ENCODE measurements at regions not wholly inside any gene's neighbourhood (a gene's known extent, or its start where the extent isn't known, plus 50 kb on each side); places are given as distances from the start of the nearest gene placed in this dataset.

DNA sequence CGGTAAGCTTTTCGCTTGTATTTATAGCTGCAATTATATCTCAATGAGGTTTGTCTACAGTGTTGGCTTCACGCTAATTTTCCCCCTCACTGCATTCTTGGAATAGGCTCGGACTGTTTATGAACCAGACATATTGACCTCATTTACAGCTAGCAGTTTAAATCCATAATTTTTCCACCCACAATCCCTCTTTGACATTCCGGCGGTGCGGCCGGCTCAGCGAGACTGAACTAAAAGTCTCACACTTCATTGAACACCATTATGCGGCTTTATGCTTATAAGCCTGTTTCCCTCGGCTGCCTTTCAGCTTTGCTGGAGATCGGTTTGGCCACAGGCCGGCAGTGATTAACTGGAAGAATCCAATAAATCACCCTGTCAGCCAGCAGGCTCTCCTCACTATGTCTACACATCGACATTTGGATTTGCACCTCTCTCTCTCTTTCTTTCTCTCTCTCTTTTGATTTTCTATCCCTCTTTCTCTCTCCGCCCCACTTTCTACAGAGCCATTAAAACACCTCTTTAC is 315.0 kb upstream of the TLE4 start:
- FAIRE-seq, result peak; percentile 70
- no peaks in the 10 kb centered on the region for H3K9me3 ChIP-seq (ENCODE audit: insufficient read depth, low read depth, low read length)
- no peaks in the 10 kb centered on the region for H4K20me1 ChIP-seq (ENCODE audit: insufficient read depth, low read length)
- no peaks in the 10 kb centered on the region for H3K36me3 Mint-ChIP-seq (ENCODE audit: low read depth, unreplicated experiment)
- H3K4me1 ChIP-seq (ENCODE audit: insufficient read depth, low read length), result peaks cover 19% of the 10 kb centered on the region
- H3K27me3 ChIP-seq (ENCODE audit: insufficient read depth, low read length), result no peaks in the 10 kb centered on the region
- H3K27ac ChIP-seq (ENCODE audit: low read depth, low read length), result peak overlapping the region; percentile 38
- TF ChIP-seq, protein P1, sequence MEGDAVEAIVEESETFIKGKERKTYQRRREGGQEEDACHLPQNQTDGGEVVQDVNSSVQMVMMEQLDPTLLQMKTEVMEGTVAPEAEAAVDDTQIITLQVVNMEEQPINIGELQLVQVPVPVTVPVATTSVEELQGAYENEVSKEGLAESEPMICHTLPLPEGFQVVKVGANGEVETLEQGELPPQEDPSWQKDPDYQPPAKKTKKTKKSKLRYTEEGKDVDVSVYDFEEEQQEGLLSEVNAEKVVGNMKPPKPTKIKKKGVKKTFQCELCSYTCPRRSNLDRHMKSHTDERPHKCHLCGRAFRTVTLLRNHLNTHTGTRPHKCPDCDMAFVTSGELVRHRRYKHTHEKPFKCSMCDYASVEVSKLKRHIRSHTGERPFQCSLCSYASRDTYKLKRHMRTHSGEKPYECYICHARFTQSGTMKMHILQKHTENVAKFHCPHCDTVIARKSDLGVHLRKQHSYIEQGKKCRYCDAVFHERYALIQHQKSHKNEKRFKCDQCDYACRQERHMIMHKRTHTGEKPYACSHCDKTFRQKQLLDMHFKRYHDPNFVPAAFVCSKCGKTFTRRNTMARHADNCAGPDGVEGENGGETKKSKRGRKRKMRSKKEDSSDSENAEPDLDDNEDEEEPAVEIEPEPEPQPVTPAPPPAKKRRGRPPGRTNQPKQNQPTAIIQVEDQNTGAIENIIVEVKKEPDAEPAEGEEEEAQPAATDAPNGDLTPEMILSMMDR (IDR thresholded peaks at IDR 0.05; ENCODE audit: insufficient read depth, low read depth, low read length), result no peak
- TF ChIP-seq EZH2 (IDR thresholded peaks at IDR 0.05; ENCODE audit: insufficient read depth, low read length), result no peak
- H3K4me3 ChIP-seq (ENCODE audit: insufficient read depth, low read depth, low read length), result peak overlapping the region; percentile 60
- no peaks in the 10 kb centered on the region for H3K4me1 Mint-ChIP-seq (ENCODE audit: low read depth, unreplicated experiment)
- peaks cover 5% of the 10 kb centered on the region for H3K9me3 Mint-ChIP-seq (ENCODE audit: unreplicated experiment)
- peak overlapping the region; percentile 76 for H2AFZ ChIP-seq (ENCODE audit: low read depth, low read length)
- H3K4me3 Mint-ChIP-seq (ENCODE audit: unreplicated experiment), result no peak overlapping the region
- peak; percentile 99 for DNase-seq (ENCODE audit: low read depth)
- peaks cover 14% of the 10 kb centered on the region for H3K27me3 Mint-ChIP-seq (ENCODE audit: low read depth, unreplicated experiment)
- no peaks in the 10 kb centered on the region for H3K36me3 ChIP-seq (ENCODE audit: insufficient read depth, low read length)
- no peak overlapping the region for H3K27ac Mint-ChIP-seq (ENCODE audit: unreplicated experiment)
- H3K79me2 ChIP-seq (ENCODE audit: insufficient read depth, low read length), result no peaks in the 10 kb centered on the region
- peak overlapping the region; percentile 78 for H3K9ac ChIP-seq (ENCODE audit: low read length)
- peak overlapping the region; percentile 99 for H3K4me2 ChIP-seq (ENCODE audit: low read length)

DNA sequence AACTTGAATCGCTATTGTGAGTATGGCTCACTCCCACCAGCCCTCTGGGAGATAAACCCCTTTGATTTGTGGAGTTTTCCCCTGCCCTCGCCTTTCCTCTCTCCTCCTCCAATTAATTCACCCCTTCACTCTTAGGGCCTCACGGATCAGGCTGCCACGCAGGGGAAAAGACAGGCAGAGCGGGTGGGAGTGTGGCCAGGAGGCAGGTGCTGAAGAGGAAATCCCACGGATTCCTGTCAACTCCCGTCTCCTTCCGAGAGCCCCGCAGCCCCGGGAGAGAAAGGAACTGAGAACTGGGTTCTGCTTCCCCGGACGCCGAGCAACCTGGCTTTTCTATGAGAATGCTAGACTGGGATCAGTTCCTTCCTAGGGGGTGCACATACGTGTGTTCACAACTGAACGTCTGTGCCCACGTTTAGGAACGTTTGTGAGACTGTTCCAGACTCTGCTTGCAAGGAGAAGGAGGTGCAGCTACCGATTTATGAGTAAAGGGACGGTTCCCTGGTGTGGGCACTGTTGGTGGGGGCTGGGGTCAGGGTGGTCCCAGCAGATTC is 314.5 kb upstream of the TLE4 start:
- Mint-ChIP-seq H3K27me3 (ENCODE audit: low read depth, unreplicated experiment) (peaks cover 14% of the 10 kb centered on the region), H3K27ac (ENCODE audit: unreplicated experiment) (no peak overlapping the region), H3K36me3 (ENCODE audit: low read depth, unreplicated experiment) (no peaks in the 10 kb centered on the region), H3K9me3 (ENCODE audit: unreplicated experiment) (peaks cover 8% of the 10 kb centered on the region), H3K4me3 (ENCODE audit: unreplicated experiment) (no peak overlapping the region), H3K4me1 (ENCODE audit: low read depth, unreplicated experiment) (no peaks in the 10 kb centered on the region)
- peak overlapping the region; percentile 76 for H2AFZ ChIP-seq (ENCODE audit: low read depth, low read length)
- H3K79me2 ChIP-seq (ENCODE audit: insufficient read depth, low read length), result no peaks in the 10 kb centered on the region
- peak overlapping the region; percentile 78 for H3K9ac ChIP-seq (ENCODE audit: low read length)
- H3K27ac ChIP-seq (ENCODE audit: low read depth, low read length), result peak overlapping the region; percentile 38
- DNase-seq (ENCODE audit: low read depth) (no peak), FAIRE-seq (no peak)
- no peaks in the 10 kb centered on the region for H3K36me3 ChIP-seq (ENCODE audit: insufficient read depth, low read length)
- H4K20me1 ChIP-seq (ENCODE audit: insufficient read depth, low read length), result no peaks in the 10 kb centered on the region
- no peaks in the 10 kb centered on the region for H3K27me3 ChIP-seq (ENCODE audit: insufficient read depth, low read length)
- TF ChIP-seq, protein P1 (IDR thresholded peaks at IDR 0.05; ENCODE audit: insufficient read depth, low read depth, low read length), result no peak
- TF ChIP-seq EZH2 (IDR thresholded peaks at IDR 0.05; ENCODE audit: insufficient read depth, low read length), result no peak
- no peaks in the 10 kb centered on the region for H3K9me3 ChIP-seq (ENCODE audit: insufficient read depth, low read depth, low read length)
- H3K4me1 ChIP-seq (ENCODE audit: insufficient read depth, low read length), result peaks cover 19% of the 10 kb centered on the region
- peak overlapping the region; percentile 99 for H3K4me2 ChIP-seq (ENCODE audit: low read length)
- H3K4me3 ChIP-seq (ENCODE audit: insufficient read depth, low read depth, low read length), result peak overlapping the region; percentile 60

DNA sequence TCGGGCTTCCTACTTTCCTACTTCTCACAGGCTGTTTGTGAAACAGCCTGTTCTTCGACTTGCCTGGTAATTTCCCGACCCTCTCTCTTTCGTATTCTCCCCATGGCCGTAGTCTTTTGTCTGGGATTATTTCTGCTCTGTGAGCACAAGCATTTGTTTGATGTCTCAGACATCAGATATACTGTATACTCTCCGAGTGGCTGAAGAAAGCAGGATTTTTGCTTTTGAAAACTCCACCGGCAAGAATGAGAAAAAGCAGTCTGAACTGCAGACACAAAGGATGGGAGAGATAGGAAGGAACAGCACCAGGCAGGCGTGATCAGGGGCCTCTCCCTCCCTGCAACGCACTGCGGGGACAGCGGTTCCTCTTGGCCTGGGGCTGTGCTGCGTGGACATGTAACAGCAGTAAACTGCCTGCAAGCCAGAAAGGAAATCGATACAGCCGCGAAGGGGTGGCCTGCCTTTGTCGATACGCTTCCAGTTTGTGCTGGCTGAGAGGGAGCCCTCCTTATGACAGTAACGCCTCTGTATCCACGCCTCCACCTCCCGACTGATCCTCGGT is 313.9 kb upstream of the TLE4 start:
- DNase-seq (ENCODE audit: low read depth), result no peak
- no peak overlapping the region for H3K4me3 Mint-ChIP-seq (ENCODE audit: unreplicated experiment)
- no peaks in the 10 kb centered on the region for H3K36me3 ChIP-seq (ENCODE audit: insufficient read depth, low read length)
- H3K27ac Mint-ChIP-seq (ENCODE audit: unreplicated experiment), result no peak overlapping the region
- H3K9me3 ChIP-seq (ENCODE audit: insufficient read depth, low read depth, low read length), result no peaks in the 10 kb centered on the region
- no peaks in the 10 kb centered on the region for H3K36me3 Mint-ChIP-seq (ENCODE audit: low read depth, unreplicated experiment)
- no peaks in the 10 kb centered on the region for H3K27me3 ChIP-seq (ENCODE audit: insufficient read depth, low read length)
- peak overlapping the region; percentile 78 for H3K9ac ChIP-seq (ENCODE audit: low read length)
- FAIRE-seq, result no peak
- H3K4me1 ChIP-seq (ENCODE audit: insufficient read depth, low read length), result peaks cover 19% of the 10 kb centered on the region
- no peaks in the 10 kb centered on the region for H3K79me2 ChIP-seq (ENCODE audit: insufficient read depth, low read length)
- TF ChIP-seq, protein P1 (IDR thresholded peaks at IDR 0.05; ENCODE audit: insufficient read depth, low read depth, low read length), result no peak
- no peak for TF ChIP-seq EZH2 (IDR thresholded peaks at IDR 0.05; ENCODE audit: insufficient read depth, low read length)
- H2AFZ ChIP-seq (ENCODE audit: low read depth, low read length), result peak overlapping the region; percentile 76
- H3K27me3 Mint-ChIP-seq (ENCODE audit: low read depth, unreplicated experiment), result peaks cover 14% of the 10 kb centered on the region
- no peaks in the 10 kb centered on the region for H3K4me1 Mint-ChIP-seq (ENCODE audit: low read depth, unreplicated experiment)
- H3K4me3 ChIP-seq (ENCODE audit: insufficient read depth, low read depth, low read length), result peak overlapping the region; percentile 60
- H3K27ac ChIP-seq (ENCODE audit: low read depth, low read length), result peak overlapping the region; percentile 38
- H3K9me3 Mint-ChIP-seq (ENCODE audit: unreplicated experiment), result peaks cover 8% of the 10 kb centered on the region
- peak overlapping the region; percentile 99 for H3K4me2 ChIP-seq (ENCODE audit: low read length)
- H4K20me1 ChIP-seq (ENCODE audit: insufficient read depth, low read length), result no peaks in the 10 kb centered on the region

Measured in astrocyte (in vitro differentiated cells and primary cell).